ENCODE measurements at regions not wholly inside any gene's neighbourhood (a gene's known extent, or its start where the extent isn't known, plus 50 kb on each side); places are given as distances from the start of the nearest gene placed in this dataset.

GRCh38 chr5:56616454-56617160 is 198.7 kb upstream of the MAP3K1 start:
- Histone ChIP-seq H3K4me1 (peaks cover 18 to 34% (median 31%) of the 10 kb centered on the region in 4 donors), H3K9me3 (peaks cover 0 to 11% (median 4%) of the 10 kb centered on the region in 4 donors), H3K27me3 (no peaks in the 10 kb centered on the region), H3K36me3 (no peaks in the 10 kb centered on the region), H3K27ac (replicated peaks in 1 of 4) (peak overlapping the region; percentile 15 to 45 (median 37)), H3K4me3 (no peak overlapping the region)
- TF ChIP-seq CTCF (IDR thresholded peaks at IDR 0.05) (no peak), POLR2AphosphoS5 (IDR thresholded peaks at IDR 0.05) (no peak), POLR2A (IDR thresholded peaks at IDR 0.05; ENCODE audit: low read depth) (no peak), EP300 (IDR thresholded peaks at IDR 0.05) (no peak)
- 59% methylated on average over 6 of the region's 6 CpGs for WGBS
- intact Hi-C loops (cut with DNase I) = no loop called here
- DNase-seq (ENCODE audit: extremely low spot score) = no peak

- peaks cover 0 to 14% (median 5%) of the 10 kb centered on the region in 4 donors for H3K9me3 ChIP-seq
- no peak overlapping the region for H3K4me3 ChIP-seq
- H3K27ac ChIP-seq (replicated peaks in 1 of 4) = peak overlapping the region; percentile 15 to 45 (median 37)
- no peaks in the 10 kb centered on the region for H3K27me3 ChIP-seq
- intact Hi-C loops (cut with DNase I) = no loop called here
- TF ChIP-seq EP300 (IDR thresholded peaks at IDR 0.05) (no peak), POLR2AphosphoS5 (IDR thresholded peaks at IDR 0.05) (peak in 1 of 2 donors; percentile 36)
- H3K36me3 ChIP-seq = no peaks in the 10 kb centered on the region
- peaks cover 18 to 34% (median 31%) of the 10 kb centered on the region in 4 donors for H3K4me1 ChIP-seq
- DNase-seq (ENCODE audit: extremely low spot score) = no peak
- WGBS = 23% methylated on average over 6 of the region's 6 CpGs
Measured at GRCh38 chr5:56615361-56616153, 199.8 kb upstream of the MAP3K1 start.

- Histone ChIP-seq H3K27me3 (no peaks in the 10 kb centered on the region), H3K36me3 (no peaks in the 10 kb centered on the region), H3K4me1 (peaks cover 21 to 42% (median 40%) of the 10 kb centered on the region in 4 donors), H3K9me3 (peaks cover 0 to 5% (median 2%) of the 10 kb centered on the region in 4 donors), H3K27ac (replicated peaks in 1 of 4) (no peak overlapping the region), H3K4me3 (no peak overlapping the region)
- no peak for DNase-seq (ENCODE audit: extremely low spot score)
- TF ChIP-seq EP300 (IDR thresholded peaks at IDR 0.05) = no peak
- TF ChIP-seq POLR2AphosphoS5 (IDR thresholded peaks at IDR 0.05) = no peak
- TF ChIP-seq POLR2A (IDR thresholded peaks at IDR 0.05; ENCODE audit: low read depth) = no peak
- TF ChIP-seq CTCF (IDR thresholded peaks at IDR 0.05) = no peak
- 90% methylated on average over 1 of the region's 1 CpG for WGBS
- intact Hi-C loops (cut with DNase I) = no loop called here
Measured at GRCh38 chr5:56612759-56613158, 202.6 kb upstream of the MAP3K1 start.

GRCh38 chr5:56612353-56612752 is 203.0 kb upstream of the MAP3K1 start:
- 64% methylated on average over 2 of the region's 2 CpGs for WGBS
- intact Hi-C loops (cut with DNase I) = no loop called here
- Histone ChIP-seq H3K9me3 (peaks cover 0 to 5% (median 2%) of the 10 kb centered on the region in 4 donors), H3K4me1 (peaks cover 21 to 45% (median 43%) of the 10 kb centered on the region in 4 donors), H3K36me3 (no peaks in the 10 kb centered on the region), H3K27me3 (no peaks in the 10 kb centered on the region), H3K27ac (replicated peaks in 1 of 4) (no peak overlapping the region), H3K4me3 (no peak overlapping the region)
- DNase-seq (ENCODE audit: extremely low spot score) = no peak
- TF ChIP-seq EP300 (IDR thresholded peaks at IDR 0.05) = no peak
- TF ChIP-seq CTCF (IDR thresholded peaks at IDR 0.05) = no peak
- no peak for TF ChIP-seq POLR2A (IDR thresholded peaks at IDR 0.05; ENCODE audit: low read depth)
- TF ChIP-seq POLR2AphosphoS5 (IDR thresholded peaks at IDR 0.05) = no peak

GRCh38 chr5:56610093-56610698 is 205.2 kb upstream of the MAP3K1 start:
- Histone ChIP-seq H3K9me3 (peaks cover 0 to 5% (median 2%) of the 10 kb centered on the region in 4 donors), H3K27me3 (no peaks in the 10 kb centered on the region), H3K36me3 (no peaks in the 10 kb centered on the region), H3K4me3 (no peak overlapping the region), H3K27ac (replicated peaks in 1 of 4) (no peak overlapping the region), H3K4me1 (peaks cover 6 to 36% (median 34%) of the 10 kb centered on the region in 4 donors)
- DNase-seq (ENCODE audit: extremely low spot score) = no peak
- intact Hi-C loops (cut with DNase I) = no loop called here
- WGBS = 92% methylated on average over 4 of the region's 4 CpGs
- TF ChIP-seq CTCF (IDR thresholded peaks at IDR 0.05) (no peak), EP300 (IDR thresholded peaks at IDR 0.05) (no peak), POLR2AphosphoS5 (IDR thresholded peaks at IDR 0.05) (no peak), POLR2A (IDR thresholded peaks at IDR 0.05; ENCODE audit: low read depth) (no peak)
